ENCODE measurements at regions not wholly inside any gene's neighbourhood (a gene's known extent, or its start where the extent isn't known, plus 50 kb on each side); places are given as distances from the start of the nearest gene placed in this dataset.

DNA sequence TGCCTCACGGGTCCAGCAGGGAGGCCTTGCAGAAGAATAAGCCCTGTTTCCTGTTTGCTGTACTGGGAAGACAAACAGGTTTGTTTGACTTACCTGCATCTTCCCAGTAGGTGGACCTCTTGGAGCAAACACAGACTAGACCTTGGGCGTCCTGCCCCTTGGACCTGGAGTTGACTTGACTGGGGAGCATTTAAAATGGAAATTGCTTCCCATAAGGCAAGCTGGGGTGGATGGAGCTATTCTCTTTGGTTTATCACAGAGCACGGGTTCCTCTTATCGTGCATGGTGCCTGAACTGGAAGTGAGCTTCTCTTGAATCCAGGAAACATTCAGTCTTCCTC is 151.4 kb downstream of the RPLP1 start:
- TF ChIP-seq EZH2 (IDR thresholded peaks at IDR 0.05; ENCODE audit: low read depth): no peak
- TF ChIP-seq, protein P1, sequence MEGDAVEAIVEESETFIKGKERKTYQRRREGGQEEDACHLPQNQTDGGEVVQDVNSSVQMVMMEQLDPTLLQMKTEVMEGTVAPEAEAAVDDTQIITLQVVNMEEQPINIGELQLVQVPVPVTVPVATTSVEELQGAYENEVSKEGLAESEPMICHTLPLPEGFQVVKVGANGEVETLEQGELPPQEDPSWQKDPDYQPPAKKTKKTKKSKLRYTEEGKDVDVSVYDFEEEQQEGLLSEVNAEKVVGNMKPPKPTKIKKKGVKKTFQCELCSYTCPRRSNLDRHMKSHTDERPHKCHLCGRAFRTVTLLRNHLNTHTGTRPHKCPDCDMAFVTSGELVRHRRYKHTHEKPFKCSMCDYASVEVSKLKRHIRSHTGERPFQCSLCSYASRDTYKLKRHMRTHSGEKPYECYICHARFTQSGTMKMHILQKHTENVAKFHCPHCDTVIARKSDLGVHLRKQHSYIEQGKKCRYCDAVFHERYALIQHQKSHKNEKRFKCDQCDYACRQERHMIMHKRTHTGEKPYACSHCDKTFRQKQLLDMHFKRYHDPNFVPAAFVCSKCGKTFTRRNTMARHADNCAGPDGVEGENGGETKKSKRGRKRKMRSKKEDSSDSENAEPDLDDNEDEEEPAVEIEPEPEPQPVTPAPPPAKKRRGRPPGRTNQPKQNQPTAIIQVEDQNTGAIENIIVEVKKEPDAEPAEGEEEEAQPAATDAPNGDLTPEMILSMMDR (conservative IDR thresholded peaks at IDR 0.05): peak; percentile 68

Measured in PC-9 (cell line).